NCI-H524 (cell line): ENCODE measurements at regions not wholly inside any gene's neighbourhood (a gene's known extent, or its start where the extent isn't known, plus 50 kb on each side); places are given as distances from the start of the nearest gene placed in this dataset.
A peak's percentile ranks its signal among the peaks of the same experiment; 100 is the strongest.

Experiments used
- DNase-seq, 2 experiments: peaks; one replicate each; lab custom pipeline; 2025; lab: John Stamatoyannopoulos, UW

GRCh38 chr3:13209634-13209997, 136.4 kb upstream of the IQSEC1 start:
- DNase-seq, result peak in 1 of 2 experiments; percentile 20

DNA sequence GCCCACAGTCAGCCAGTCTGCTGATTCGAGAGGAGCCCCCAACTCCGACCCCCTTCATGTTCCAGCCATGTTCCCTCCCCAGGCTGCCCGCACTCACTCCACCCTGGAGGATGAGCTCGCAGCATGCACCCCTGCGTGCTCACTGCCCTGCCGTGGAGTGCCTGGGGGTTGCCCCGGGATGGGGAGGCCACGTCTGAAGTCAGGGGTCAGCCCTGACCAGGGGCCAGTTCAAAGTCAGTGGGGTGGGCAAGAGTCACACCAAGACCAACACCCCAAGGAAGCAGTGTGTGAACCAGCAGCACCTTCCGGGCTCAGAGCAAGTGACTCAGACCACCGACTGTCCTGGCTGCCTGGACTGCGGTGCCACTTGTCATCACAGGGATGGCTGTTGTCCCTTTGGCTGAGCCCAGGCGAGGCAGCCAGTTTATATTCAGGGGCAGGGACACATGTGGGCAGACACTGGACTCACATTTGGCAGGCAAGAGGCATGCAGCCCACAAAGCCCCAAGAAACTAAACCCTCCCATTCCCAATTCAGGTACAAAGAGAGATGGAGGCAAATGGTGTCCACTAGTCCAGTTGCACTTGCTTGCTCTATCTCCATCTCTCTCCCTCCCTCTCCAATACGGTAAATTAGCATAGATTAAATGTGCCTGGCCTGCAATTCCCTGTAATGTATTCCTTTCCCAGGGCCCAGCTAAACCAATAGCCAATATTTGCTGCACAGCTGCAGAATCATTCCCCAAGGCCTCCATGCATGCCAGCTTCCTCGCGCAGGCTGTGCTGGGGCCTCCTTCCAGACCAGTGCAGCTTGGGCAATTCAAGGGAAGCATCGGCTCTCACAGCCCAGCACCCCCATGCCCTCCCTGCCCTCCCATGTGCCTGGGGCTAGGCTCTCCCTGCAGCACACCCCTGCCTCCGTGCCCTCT, 135.7 kb upstream of the IQSEC1 start:
- DNase-seq, result no peak

- DNase-seq, result no peak
These were observed 134.9 kb upstream of the IQSEC1 start for GRCh38 chr3:13207975-13208705.

GRCh38 chr3:13207578-13207922, 134.3 kb upstream of the IQSEC1 start:
- DNase-seq, result no peak

- DNase-seq, result no peak
These were observed 133.8 kb upstream of the IQSEC1 start for GRCh38 chr3:13206799-13207577.

GRCh38 chr3:13205567-13206143, 132.4 kb upstream of the IQSEC1 start:
- no peak for DNase-seq

- DNase-seq, result no peak
These were observed 130.9 kb upstream of the IQSEC1 start for GRCh38 chr3:13204177-13204581.

- DNase-seq, result no peak
These were observed 130.4 kb upstream of the IQSEC1 start for GRCh38 chr3:13203398-13204176.

- DNase-seq, result no peak
These were observed 129.6 kb upstream of the IQSEC1 start for GRCh38 chr3:13202744-13203397.

DNA sequence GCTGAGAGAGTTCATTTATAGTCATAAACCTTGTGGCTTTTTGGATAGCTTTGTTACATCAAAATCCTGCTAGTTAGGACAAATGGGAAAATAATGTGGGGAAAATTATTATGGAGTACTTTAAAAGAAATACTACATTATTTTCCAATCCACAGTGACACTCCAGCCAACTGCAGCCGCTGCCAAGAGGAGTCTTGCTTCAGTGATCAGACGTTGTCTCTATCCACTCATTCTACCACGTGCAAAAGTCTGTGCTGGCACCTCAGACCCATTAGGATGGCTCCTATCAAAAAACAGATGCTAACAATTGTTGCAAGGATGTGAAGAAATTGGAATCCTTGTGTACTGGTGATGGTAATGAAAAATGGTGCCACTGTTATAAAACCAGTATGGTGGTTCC, 128.6 kb upstream of the IQSEC1 start:
- no peak for DNase-seq

GRCh38 chr3:13200946-13201345, 127.7 kb upstream of the IQSEC1 start:
- peak; percentile 29 to 66 for DNase-seq

DNA sequence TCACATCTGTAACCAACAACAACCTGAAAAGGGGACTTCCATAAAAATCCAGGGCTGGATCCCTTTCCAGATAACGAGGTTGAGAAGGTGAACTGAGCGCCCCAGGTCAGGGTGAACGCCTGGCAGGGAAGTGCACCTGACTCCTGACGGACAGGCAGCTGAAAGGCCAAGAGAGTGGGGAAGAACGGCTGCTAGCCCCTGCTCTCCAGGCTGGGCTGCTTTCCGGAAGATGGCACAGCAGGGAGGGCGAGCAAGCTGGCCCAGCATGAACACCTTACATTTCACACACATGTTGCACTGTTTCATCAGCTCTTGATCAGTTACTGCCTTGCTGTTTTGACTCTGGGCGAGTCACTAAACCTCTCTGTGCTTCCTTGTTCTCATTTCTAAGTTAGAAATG, 127.2 kb upstream of the IQSEC1 start:
- DNase-seq, result no peak

DNA sequence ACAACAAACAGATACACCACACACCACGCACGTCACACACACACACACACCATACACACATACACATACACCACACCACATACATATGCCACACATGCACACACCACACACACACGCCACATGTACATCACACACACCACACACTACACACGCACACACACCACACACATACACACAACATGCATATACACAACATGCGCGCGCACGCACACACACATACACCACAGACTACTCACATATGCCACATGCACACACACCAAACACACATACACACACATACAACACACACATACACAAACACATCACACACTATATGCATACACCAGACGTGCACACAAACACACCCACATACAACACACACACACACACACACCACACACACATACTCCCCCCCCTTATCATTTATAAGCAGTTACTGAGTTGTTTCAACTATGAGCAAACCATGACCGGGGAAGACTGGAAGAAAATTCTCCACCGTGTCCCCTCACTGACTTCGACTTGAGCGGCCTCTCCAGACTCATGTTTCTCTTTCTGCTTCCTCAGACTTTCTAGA, 126.7 kb upstream of the IQSEC1 start:
- DNase-seq, result no peak

DNA sequence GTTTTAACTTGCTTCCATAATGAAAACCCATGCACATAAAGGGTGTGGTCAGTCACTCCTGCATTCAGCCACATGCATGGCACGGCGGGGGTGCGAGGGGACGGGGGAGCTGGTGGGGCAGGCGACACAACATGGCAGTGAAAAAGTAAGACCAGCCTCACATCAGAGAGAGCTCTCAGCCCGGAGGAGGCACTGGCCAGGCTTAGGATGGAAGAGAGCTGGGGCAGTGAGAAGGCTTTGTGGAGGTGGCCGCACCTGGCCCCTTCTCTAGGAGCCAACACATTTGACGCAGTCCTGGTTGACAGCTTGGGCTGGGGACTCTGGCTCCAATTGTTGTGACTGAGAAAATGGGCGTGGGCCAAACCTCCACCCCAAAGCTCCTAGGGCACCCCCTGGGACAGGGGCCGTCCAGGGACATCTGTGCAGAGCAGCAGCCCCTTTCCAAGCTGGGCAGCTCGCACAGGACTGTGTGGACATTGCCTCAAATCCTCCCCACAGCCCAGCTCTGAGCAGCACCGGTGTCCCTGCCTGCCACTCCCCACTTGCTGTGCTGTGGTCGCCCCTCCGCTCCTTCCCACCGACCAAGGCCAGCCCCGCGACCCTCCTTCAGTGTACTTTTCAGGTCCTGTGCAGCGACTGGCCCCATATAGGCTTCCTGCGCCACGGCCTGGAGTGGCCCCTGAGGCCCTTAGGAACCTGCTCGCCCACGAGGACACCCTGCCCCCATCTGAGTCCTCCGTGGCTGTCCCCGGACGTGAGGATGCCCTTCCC, 126.0 kb upstream of the IQSEC1 start:
- DNase-seq, result no peak

- no peak for DNase-seq
These were observed 125.1 kb upstream of the IQSEC1 start for GRCh38 chr3:13198264-13198879.

GRCh38 chr3:13197795-13198194, 124.6 kb upstream of the IQSEC1 start:
- DNase-seq, result no peak

- DNase-seq, result no peak
These were observed 124.1 kb upstream of the IQSEC1 start for GRCh38 chr3:13197281-13197680.

DNA sequence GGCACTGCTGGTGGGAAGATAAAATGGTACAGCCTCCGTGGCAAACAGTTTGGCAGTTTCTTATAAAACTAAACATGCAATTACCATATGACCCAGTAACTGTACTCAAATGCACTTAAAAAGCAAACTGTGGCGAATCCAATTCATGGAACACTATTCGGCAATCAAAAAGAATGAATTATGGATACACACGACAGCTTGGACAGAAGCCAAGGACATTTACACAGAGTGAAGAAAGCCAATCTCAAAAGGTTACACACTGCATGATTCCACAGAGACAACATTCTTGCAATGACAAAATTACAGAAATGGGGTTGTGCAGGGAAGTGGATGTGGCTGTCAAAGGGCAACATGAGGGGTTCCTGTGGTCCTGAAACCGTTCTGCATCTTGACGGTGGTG, 122.1 kb upstream of the IQSEC1 start:
- DNase-seq, result no peak
